SK-N-MC (cell line): ENCODE measurements at regions not wholly inside any gene's neighbourhood (a gene's known extent, or its start where the extent isn't known, plus 50 kb on each side); places are given as distances from the start of the nearest gene placed in this dataset.

Experiments
- EZH2 ChIP-seq: fragments of 200-600 bp; sonication (generic); IDR thresholded peaks from one replicate; pipeline ENCODE4 v1.6.1; 2017; ENCODE audit warnings: antibody characterized with exemption
- FOXP2 ChIP-seq: optimal IDR thresholded peaks from 2 replicates; pipeline ENCODE3; 2011; ENCODE audit warnings: mild to moderate bottlenecking, moderate library complexity; ENCODE audit not compliant: insufficient read depth; ENCODE audit errors: extremely low read length, control extremely low read depth
- POLR2AphosphoS5 ChIP-seq: IDR thresholded peaks from 2 replicates; pipeline ENCODE4 v1.6.1; 2012; ENCODE audit warnings: mild to moderate bottlenecking, low read depth, low read length, borderline replicate concordance

- TF ChIP-seq POLR2AphosphoS5 = no peak
- TF ChIP-seq EZH2 = no peak
- no peak for TF ChIP-seq FOXP2
Observed at GRCh38 chr11:11142430-11142829, 210.6 kb downstream of the CSNK2A3 start.
